ENCODE measurements at regions not wholly inside any gene's neighbourhood (a gene's known extent, or its start where the extent isn't known, plus 50 kb on each side); places are given as distances from the start of the nearest gene placed in this dataset.

DNA sequence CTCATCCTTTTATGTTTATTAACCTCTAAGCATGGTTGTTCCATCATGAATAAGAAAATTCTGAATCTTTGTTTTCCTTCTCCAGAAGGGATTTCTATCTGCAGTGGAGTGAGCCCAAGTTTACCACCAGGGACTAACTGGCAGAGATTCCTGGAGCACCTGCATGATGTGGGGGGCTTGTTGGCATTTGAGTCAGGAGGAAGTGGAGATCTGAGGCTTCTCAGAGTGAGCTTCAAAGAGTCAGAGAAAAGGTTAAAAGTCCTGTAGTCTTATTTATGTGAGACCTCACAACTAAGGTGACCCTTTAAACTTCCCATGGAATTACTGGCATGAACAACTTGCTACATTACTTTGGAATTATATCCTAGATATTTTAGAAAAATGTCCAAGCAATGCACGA is 138.1 kb upstream of the SLC24A3 start:
- TF ChIP-seq EZH2 (IDR thresholded peaks at IDR 0.05) (no peak), EZH2phosphoT487 (IDR thresholded peaks at IDR 0.05) (no peak)
- TF ChIP-seq, protein P1, sequence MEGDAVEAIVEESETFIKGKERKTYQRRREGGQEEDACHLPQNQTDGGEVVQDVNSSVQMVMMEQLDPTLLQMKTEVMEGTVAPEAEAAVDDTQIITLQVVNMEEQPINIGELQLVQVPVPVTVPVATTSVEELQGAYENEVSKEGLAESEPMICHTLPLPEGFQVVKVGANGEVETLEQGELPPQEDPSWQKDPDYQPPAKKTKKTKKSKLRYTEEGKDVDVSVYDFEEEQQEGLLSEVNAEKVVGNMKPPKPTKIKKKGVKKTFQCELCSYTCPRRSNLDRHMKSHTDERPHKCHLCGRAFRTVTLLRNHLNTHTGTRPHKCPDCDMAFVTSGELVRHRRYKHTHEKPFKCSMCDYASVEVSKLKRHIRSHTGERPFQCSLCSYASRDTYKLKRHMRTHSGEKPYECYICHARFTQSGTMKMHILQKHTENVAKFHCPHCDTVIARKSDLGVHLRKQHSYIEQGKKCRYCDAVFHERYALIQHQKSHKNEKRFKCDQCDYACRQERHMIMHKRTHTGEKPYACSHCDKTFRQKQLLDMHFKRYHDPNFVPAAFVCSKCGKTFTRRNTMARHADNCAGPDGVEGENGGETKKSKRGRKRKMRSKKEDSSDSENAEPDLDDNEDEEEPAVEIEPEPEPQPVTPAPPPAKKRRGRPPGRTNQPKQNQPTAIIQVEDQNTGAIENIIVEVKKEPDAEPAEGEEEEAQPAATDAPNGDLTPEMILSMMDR (IDR thresholded peaks at IDR 0.05) = no peak
